Neural progenitor cell (in vitro differentiated cells): ENCODE measurements at regions not wholly inside any gene's neighbourhood (a gene's known extent, or its start where the extent isn't known, plus 50 kb on each side); places are given as distances from the start of the nearest gene placed in this dataset.

Experiments used
- DNase-seq: peaks from one replicate; pipeline ENCODE4 v3.0.0-alpha.2; 2016; ENCODE audit warnings: low spot score
- H2AFZ ChIP-seq: fragments of 200-600 bp; sonication (generic); replicated peaks from 2 replicates; pipeline ENCODE4 v1.6.1; 2016; ENCODE audit warnings: antibody characterized with exemption
- H3F3A ChIP-seq: fragments of 200-600 bp; sonication (generic); 2 replicates; pipeline ENCODE4 v1.6.1; 2016; ENCODE audit warnings: antibody characterized with exemption, low read depth
- H3K27ac ChIP-seq: fragments of 200-600 bp; sonication (generic); 2 replicates; pipeline ENCODE4 v1.5.1; 2016; ENCODE audit warnings: mild to moderate bottlenecking
- H3K27me3 ChIP-seq: fragments of 200-600 bp; sonication (generic); 2 replicates; pipeline ENCODE4 v1.6.1; 2016; ENCODE audit warnings: mild to moderate bottlenecking, moderate library complexity
- H3K36me3 ChIP-seq: fragments of 200-600 bp; sonication (generic); 2 replicates; pipeline ENCODE4 v1.5.1; 2016
- H3K4me1 ChIP-seq: fragments of 200-600 bp; sonication (generic); 2 replicates; pipeline ENCODE4 v1.6.1; 2016; ENCODE audit warnings: mixed run types
- H3K4me2 ChIP-seq: fragments of 200-600 bp; sonication (generic); 2 replicates; pipeline ENCODE4 v1.6.1; 2016
- H3K4me3 ChIP-seq: fragments of 200-600 bp; sonication (generic); 2 replicates; pipeline ENCODE4 v1.5.1; 2016
- H3K79me2 ChIP-seq: fragments of 200-600 bp; sonication (generic); 2 replicates; pipeline ENCODE4 v1.6.1; 2016; ENCODE audit warnings: low read depth
- H3K9ac ChIP-seq: fragments of 200-600 bp; sonication (generic); 2 replicates; pipeline ENCODE4 v1.6.1; 2016
- H3K9me3 ChIP-seq: fragments of 200-600 bp; sonication (generic); 2 replicates; pipeline ENCODE4 v1.5.1; 2016; ENCODE audit warnings: low read depth
- H4K20me1 ChIP-seq: fragments of 200-600 bp; sonication (generic); 2 replicates; pipeline ENCODE4 v1.6.1; 2016; ENCODE audit warnings: low read depth
- H3K27ac Mint-ChIP-seq: 3 replicates; pipeline ENCODE4 v1.8.0; 2021; ENCODE audit warnings: mixed read lengths
- H3K27me3 Mint-ChIP-seq: 2 replicates; pipeline ENCODE4 v1.8.0; 2022; ENCODE audit warnings: low read depth, mild to moderate bottlenecking, inconsistent platforms, moderate library complexity, mixed read lengths; ENCODE audit not compliant: insufficient read depth
- H3K36me3 Mint-ChIP-seq: 3 replicates; pipeline ENCODE4 v1.8.0; 2021; ENCODE audit warnings: mixed read lengths
- H3K4me1 Mint-ChIP-seq: 3 replicates; pipeline ENCODE4 v1.8.0; 2021; ENCODE audit warnings: mixed read lengths
- H3K4me3 Mint-ChIP-seq: 3 replicates; pipeline ENCODE4 v1.8.0; 2021; ENCODE audit warnings: mild to moderate bottlenecking, moderate library complexity, mixed read lengths
- H3K9me3 Mint-ChIP-seq: 3 replicates; pipeline ENCODE4 v1.8.0; 2020; ENCODE audit warnings: mixed read lengths
- CTCF ChIP-seq: fragments of 200-600 bp; sonication (generic); IDR thresholded peaks from 2 replicates; pipeline ENCODE4 v1.5.1; 2017; ENCODE audit warnings: antibody characterized with exemption, mild to moderate bottlenecking
- EZH2 ChIP-seq: fragments of 200-600 bp; sonication (generic); IDR thresholded peaks from 2 replicates; pipeline ENCODE4 v1.6.1; 2017; ENCODE audit warnings: antibody characterized with exemption, mild to moderate bottlenecking, moderate library complexity
- EZH2phosphoT487 ChIP-seq: fragments of 200-600 bp; sonication (generic); IDR thresholded peaks from 2 replicates; pipeline ENCODE4 v1.6.1; 2017; ENCODE audit warnings: antibody characterized with exemption

- DNase-seq = no peak
- Histone ChIP-seq H3K9ac (no peak overlapping the region), H4K20me1 (no peaks in the 10 kb centered on the region), H3K27me3 (no peaks in the 10 kb centered on the region), H3K4me3 (no peak overlapping the region), H3K4me1 (peaks cover 13% of the 10 kb centered on the region), H3K36me3 (no peaks in the 10 kb centered on the region), H2AFZ (peak overlapping the region; percentile 78), H3K27ac (no peak overlapping the region), H3K4me2 (no peak overlapping the region), H3F3A (no peaks in the 10 kb centered on the region), H3K79me2 (no peaks in the 10 kb centered on the region), H3K9me3 (no peaks in the 10 kb centered on the region)
- peaks cover 3% of the 10 kb centered on the region for H3K9me3 Mint-ChIP-seq
- no peak for TF ChIP-seq EZH2
- TF ChIP-seq CTCF = no peak
- no peak for TF ChIP-seq EZH2phosphoT487
- H3K36me3 Mint-ChIP-seq = no peaks in the 10 kb centered on the region
- H3K4me3 Mint-ChIP-seq = no peak overlapping the region
- H3K4me1 Mint-ChIP-seq = peaks cover 9% of the 10 kb centered on the region
- peaks cover 7% of the 10 kb centered on the region for H3K27me3 Mint-ChIP-seq
- H3K27ac Mint-ChIP-seq = no peak overlapping the region
Observed at GRCh38 chr13:99104396-99104795, 96.3 kb upstream of the UBAC2 start.

GRCh38 chr13:99105160-99105559, 95.5 kb upstream of the UBAC2 start:
- H2AFZ ChIP-seq = peak overlapping the region; percentile 34
- no peaks in the 10 kb centered on the region for H3K36me3 ChIP-seq
- Mint-ChIP-seq H3K27me3 (peaks cover 7% of the 10 kb centered on the region), H3K27ac (no peak overlapping the region), H3K4me3 (no peak overlapping the region), H3K9me3 (peaks cover 3% of the 10 kb centered on the region), H3K4me1 (peaks cover 9% of the 10 kb centered on the region), H3K36me3 (no peaks in the 10 kb centered on the region)
- no peak overlapping the region for H3K4me3 ChIP-seq
- no peak overlapping the region for H3K4me2 ChIP-seq
- H3K9ac ChIP-seq = no peak overlapping the region
- no peak overlapping the region for H3K27ac ChIP-seq
- H3K4me1 ChIP-seq = peaks cover 13% of the 10 kb centered on the region
- TF ChIP-seq EZH2 (no peak), EZH2phosphoT487 (no peak), CTCF (no peak)
- H3K27me3 ChIP-seq = no peaks in the 10 kb centered on the region
- H3K79me2 ChIP-seq = no peaks in the 10 kb centered on the region
- no peaks in the 10 kb centered on the region for H3F3A ChIP-seq
- H4K20me1 ChIP-seq = no peaks in the 10 kb centered on the region
- DNase-seq = no peak
- H3K9me3 ChIP-seq = no peaks in the 10 kb centered on the region

GRCh38 chr13:99113351-99113750, 87.3 kb upstream of the UBAC2 start:
- TF ChIP-seq CTCF = no peak
- TF ChIP-seq EZH2phosphoT487 = no peak
- TF ChIP-seq EZH2 = no peak
- H3K79me2 ChIP-seq = no peaks in the 10 kb centered on the region
- no peaks in the 10 kb centered on the region for H3K36me3 Mint-ChIP-seq
- no peaks in the 10 kb centered on the region for H3F3A ChIP-seq
- H3K4me3 Mint-ChIP-seq = no peak overlapping the region
- H3K36me3 ChIP-seq = no peaks in the 10 kb centered on the region
- no peak overlapping the region for H3K27ac ChIP-seq
- no peaks in the 10 kb centered on the region for H3K4me1 Mint-ChIP-seq
- no peak overlapping the region for H3K4me3 ChIP-seq
- no peaks in the 10 kb centered on the region for H3K9me3 ChIP-seq
- no peak overlapping the region for H3K4me2 ChIP-seq
- peaks cover 3% of the 10 kb centered on the region for H3K27me3 Mint-ChIP-seq
- no peak for DNase-seq
- no peak overlapping the region for H2AFZ ChIP-seq
- no peaks in the 10 kb centered on the region for H3K27me3 ChIP-seq
- H3K4me1 ChIP-seq = no peaks in the 10 kb centered on the region
- H3K9ac ChIP-seq = no peak overlapping the region
- H4K20me1 ChIP-seq = no peaks in the 10 kb centered on the region
- H3K27ac Mint-ChIP-seq = no peak overlapping the region
- peaks cover 5% of the 10 kb centered on the region for H3K9me3 Mint-ChIP-seq
